Activated T-cell treated with anti-CD3 and anti-CD28 coated beads, Interleukin-2, amount 50 U/mL, for 24 hours (primary cell): ENCODE measurements at regions not wholly inside any gene's neighbourhood (a gene's known extent, or its start where the extent isn't known, plus 50 kb on each side); places are given as distances from the start of the nearest gene placed in this dataset.

Experiments
- DNase-seq: peaks from one replicate; pipeline ENCODE4 v3.0.0-alpha.2; 2020
- H3K27ac Mint-ChIP-seq: 2 replicates; pipeline ENCODE4 v1.8.0; 2020; ENCODE audit warnings: mild to moderate bottlenecking, mixed read lengths
- H3K27me3 Mint-ChIP-seq: 2 replicates; pipeline ENCODE4 v1.8.0; 2020; ENCODE audit warnings: mixed read lengths
- H3K36me3 Mint-ChIP-seq: 2 replicates; pipeline ENCODE4 v1.8.0; 2020; ENCODE audit warnings: low read depth, mixed read lengths
- H3K4me1 Mint-ChIP-seq: 2 replicates; pipeline ENCODE4 v1.8.0; 2020; ENCODE audit warnings: low read depth, mixed read lengths
- H3K4me3 Mint-ChIP-seq: 2 replicates; pipeline ENCODE4 v1.8.0; 2020; ENCODE audit warnings: mild to moderate bottlenecking, moderate library complexity, mixed read lengths
- H3K9me3 Mint-ChIP-seq: 2 replicates; pipeline ENCODE4 v1.8.0; 2020; ENCODE audit warnings: mixed read lengths

DNA sequence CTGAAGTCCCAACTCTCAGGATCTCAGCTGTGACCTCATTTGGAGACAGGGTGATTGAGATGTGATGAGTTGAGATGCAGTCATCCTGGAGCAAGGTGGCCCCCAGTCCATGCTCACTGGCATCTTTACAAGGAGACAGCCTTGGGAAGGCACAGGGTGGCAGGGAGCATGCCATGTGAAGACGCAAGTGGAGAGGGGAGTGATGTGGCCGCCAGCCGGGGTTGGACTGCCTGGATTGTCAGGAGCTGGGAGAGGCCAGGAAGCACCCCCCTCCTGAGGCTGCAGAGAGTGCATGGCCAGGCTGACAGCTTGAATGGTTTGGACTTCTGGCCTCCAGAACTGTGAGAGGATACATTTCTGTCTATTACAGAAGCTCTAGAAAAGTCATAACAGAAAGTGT lies 194.4 kb downstream of the UQCRFS1 start:
- no peak overlapping the region for H3K4me3 Mint-ChIP-seq

DNA sequence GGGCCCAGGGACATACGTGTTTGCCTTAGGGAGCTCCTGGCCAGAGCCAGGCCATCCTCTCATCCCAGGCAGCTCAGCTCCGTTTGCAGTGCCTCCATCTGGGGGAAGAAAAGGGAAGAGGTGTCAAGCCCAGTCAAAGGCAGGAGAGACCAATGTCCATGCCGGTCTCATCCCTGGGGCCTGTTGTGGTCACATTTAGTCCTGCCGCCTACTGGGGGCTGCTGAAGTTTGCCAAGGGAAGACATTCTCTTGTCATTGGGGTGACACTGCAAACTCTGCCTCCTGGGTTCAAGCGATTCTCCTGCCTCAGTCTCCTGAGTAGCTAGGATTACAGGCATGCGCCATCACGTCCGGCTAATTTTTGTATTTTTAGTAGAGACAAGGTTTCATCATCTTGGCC lies 195.2 kb downstream of the UQCRFS1 start:
- H3K9me3 Mint-ChIP-seq, result no peaks in the 10 kb centered on the region
- no peak overlapping the region for H3K27ac Mint-ChIP-seq
- peaks cover 6% of the 10 kb centered on the region for H3K27me3 Mint-ChIP-seq
- DNase-seq, result no peak
- H3K36me3 Mint-ChIP-seq, result no peaks in the 10 kb centered on the region
- H3K4me3 Mint-ChIP-seq, result no peak overlapping the region
- no peaks in the 10 kb centered on the region for H3K4me1 Mint-ChIP-seq

More for the DNA sequence above, 194.4 kb downstream of the UQCRFS1 start:
- peaks cover 6% of the 10 kb centered on the region for H3K27me3 Mint-ChIP-seq
- H3K4me1 Mint-ChIP-seq, result no peaks in the 10 kb centered on the region
- H3K36me3 Mint-ChIP-seq, result no peaks in the 10 kb centered on the region
- DNase-seq, result no peak
- H3K9me3 Mint-ChIP-seq, result no peaks in the 10 kb centered on the region
- no peak overlapping the region for H3K27ac Mint-ChIP-seq

DNA sequence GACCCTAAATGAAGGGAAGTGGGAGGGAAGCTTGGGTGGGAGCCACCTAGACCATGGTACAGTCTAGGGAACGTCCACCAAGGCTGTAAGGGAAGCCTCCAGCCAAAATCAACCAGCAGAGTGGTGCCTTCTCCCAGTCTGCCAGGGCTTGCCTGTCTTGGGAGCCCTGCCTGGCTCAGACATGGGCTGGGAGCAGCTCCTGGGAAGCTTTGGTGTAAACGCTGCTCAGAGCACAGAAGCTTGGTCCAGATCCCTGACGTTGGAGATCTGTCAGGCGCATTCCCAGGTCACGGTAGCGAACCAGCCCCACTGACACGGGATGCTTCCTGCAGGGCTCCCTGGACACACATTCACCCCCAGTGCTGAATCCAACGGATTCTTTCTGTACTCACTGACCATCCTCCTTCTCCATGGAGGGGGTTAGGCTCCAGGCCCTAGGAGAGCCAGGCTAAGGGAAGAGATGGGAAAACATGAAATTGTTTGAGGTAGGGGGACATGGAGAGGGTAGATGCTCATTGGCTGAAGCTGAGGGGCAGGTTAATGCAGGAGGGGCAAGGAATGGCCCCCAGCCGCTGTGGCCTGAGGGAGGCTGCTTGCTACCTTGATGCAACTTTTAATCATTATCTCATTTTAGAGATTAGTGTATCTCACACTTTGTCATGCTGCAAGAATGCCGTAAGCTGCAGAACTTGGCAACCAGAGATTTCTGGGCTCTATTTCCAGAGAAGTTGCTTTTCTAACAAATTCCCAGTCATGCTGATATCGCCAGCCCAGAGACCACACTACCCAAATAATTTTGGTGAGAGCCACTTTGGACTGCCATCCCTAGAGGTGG lies 195.8 kb downstream of the UQCRFS1 start:
- H3K4me1 Mint-ChIP-seq, result no peaks in the 10 kb centered on the region
- no peak overlapping the region for H3K4me3 Mint-ChIP-seq
- H3K27me3 Mint-ChIP-seq, result peaks cover 6% of the 10 kb centered on the region
- DNase-seq, result no peak
- H3K27ac Mint-ChIP-seq, result no peak overlapping the region
- H3K36me3 Mint-ChIP-seq, result no peaks in the 10 kb centered on the region
- no peaks in the 10 kb centered on the region for H3K9me3 Mint-ChIP-seq

DNA sequence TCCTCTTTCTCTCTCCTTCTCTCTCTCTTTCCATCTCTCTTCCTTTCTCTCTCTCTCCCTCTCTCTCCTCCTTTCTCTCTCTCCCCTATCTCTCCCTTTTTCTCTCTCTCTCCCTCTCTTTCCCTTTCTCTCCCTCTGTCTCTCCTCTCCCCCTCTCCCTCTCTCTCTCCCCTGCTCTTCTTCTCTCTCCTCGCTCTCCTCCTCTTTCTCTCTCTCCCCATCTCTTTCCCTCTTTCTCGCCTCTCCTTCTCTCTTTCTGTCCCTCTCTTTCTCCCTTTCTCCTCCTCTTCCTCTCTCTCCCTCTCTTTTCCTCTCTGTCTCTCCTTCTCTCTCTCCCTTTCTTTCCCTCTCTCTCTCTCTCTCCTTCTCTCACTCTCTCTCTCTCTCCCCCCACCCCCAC lies 196.6 kb downstream of the UQCRFS1 start:
- Mint-ChIP-seq H3K9me3 (no peaks in the 10 kb centered on the region), H3K4me3 (no peak overlapping the region), H3K27me3 (peaks cover 6% of the 10 kb centered on the region), H3K36me3 (no peaks in the 10 kb centered on the region), H3K4me1 (no peaks in the 10 kb centered on the region), H3K27ac (no peak overlapping the region)
- DNase-seq, result no peak

DNA sequence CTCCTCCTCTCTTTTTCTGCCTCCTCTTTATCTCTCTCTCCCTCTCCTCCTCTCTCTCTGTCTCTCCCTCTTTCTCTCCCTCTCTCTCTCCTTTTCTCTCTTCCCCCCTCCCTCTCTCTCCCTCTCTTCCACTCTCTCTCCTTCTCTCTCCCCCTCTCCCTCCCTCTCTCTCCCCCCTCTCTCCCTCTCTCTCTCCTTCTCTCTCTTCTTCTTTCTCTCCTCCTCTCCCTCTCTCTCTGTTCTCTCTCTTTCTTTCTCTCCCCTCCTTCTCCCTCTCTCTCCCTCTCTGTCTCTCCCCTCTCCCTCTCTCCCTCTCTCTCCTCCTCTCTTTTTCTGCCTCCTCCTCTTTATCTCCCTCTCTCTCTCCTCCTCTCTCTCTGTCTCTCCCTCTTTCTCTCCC lies 197.4 kb downstream of the UQCRFS1 start:
- Mint-ChIP-seq H3K27me3 (peaks cover 6% of the 10 kb centered on the region), H3K27ac (no peak overlapping the region), H3K36me3 (no peaks in the 10 kb centered on the region), H3K9me3 (no peaks in the 10 kb centered on the region), H3K4me3 (no peak overlapping the region), H3K4me1 (no peaks in the 10 kb centered on the region)
- no peak for DNase-seq

DNA sequence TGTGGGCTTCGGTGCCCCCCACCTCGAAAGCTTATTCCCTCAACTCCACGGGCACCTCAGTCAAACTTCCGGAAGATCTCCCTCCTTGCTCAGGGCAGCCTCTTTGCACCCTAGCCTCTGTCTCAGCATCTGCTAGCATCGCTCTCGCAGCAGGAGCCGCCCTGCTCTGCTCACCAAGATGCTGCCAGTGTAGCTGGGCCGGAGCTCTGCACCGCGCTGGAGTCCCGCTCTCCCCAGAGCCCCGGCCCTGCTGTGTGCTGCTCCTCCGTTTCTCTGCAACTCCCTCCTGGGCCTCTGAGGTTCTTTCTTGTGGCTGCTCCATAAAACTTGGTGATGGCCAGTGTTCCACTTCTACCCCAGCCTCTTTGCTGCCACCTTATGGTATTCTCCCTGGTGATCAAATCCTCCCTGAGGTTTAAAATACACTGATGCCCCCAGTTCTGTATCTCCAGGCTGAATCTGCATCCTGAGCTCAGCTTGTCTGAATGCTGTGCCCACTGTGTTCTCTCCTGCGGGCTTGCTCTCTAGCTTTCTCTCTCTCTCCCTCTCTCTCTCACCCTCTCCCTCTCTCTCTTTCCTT lies 198.0 kb downstream of the UQCRFS1 start:
- Mint-ChIP-seq H3K36me3 (no peaks in the 10 kb centered on the region), H3K4me1 (no peaks in the 10 kb centered on the region), H3K27ac (no peak overlapping the region), H3K4me3 (no peak overlapping the region), H3K27me3 (peaks cover 6% of the 10 kb centered on the region), H3K9me3 (no peaks in the 10 kb centered on the region)
- DNase-seq, result no peak

DNA sequence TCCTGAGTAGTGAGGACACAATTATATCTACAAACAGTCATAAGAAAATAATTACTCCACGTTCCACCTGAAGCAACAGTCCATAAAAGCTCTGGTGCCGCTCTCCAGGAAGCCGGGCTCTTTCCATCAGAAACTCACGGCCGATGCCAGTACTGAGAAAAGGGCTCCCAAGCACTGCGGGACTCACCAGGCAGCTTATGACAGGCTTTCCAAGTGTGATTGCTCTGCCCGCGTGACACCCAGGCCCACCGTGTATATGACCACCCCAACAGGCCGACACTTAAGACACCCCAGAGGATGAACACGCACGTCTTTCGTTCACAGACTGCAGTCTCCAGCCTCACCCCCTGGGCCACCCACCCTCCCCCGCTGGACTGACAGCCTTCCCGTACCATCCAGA lies 199.0 kb downstream of the UQCRFS1 start:
- no peak for DNase-seq
- Mint-ChIP-seq H3K27me3 (peaks cover under 1% of the 10 kb centered on the region), H3K4me1 (no peaks in the 10 kb centered on the region), H3K4me3 (no peak overlapping the region), H3K36me3 (no peaks in the 10 kb centered on the region), H3K9me3 (no peaks in the 10 kb centered on the region), H3K27ac (no peak overlapping the region)

DNA sequence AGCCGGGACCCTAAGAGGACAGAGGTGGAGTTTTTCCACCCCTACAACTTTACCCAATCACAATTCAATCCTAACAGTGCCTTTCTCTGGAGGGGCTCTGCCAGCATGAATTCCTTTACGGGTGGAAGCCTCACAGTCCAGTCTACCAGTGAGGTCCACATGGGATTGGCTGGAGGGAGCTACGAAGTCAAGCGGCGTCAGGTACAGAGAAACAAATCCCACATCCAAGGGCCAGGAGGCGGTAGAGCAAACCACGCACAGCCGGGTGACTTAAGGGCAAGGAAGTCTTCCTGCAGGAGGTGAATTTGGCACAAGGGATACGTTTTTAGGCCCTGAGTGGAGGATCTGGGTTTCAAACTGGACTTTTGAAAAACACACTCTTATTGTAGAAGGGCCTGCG lies 199.6 kb downstream of the UQCRFS1 start:
- Mint-ChIP-seq H3K4me1 (no peaks in the 10 kb centered on the region), H3K36me3 (no peaks in the 10 kb centered on the region), H3K27me3 (no peaks in the 10 kb centered on the region), H3K4me3 (no peak overlapping the region), H3K27ac (no peak overlapping the region), H3K9me3 (no peaks in the 10 kb centered on the region)
- no peak for DNase-seq

DNA sequence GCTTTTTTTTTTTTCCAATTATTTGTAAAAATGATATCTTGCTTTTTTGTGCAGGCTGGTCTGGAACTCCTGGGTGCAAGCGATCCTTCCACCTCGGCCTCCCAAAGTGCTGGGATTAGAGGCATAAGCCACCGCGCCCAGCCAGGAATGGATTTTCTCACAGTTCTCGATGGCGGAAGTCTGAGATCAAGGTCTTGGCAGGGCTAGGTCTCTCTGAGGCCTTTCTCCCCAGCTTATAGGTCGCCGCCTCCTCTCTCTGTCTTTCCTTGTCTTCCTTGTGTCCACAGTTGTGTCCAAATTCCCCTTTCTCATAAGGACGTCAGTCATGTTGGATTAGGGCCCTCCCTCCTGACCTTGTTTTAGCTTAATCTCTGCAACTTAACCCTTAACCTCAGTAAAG lies 200.5 kb downstream of the UQCRFS1 start:
- DNase-seq, result no peak
- Mint-ChIP-seq H3K36me3 (no peaks in the 10 kb centered on the region), H3K4me3 (no peak overlapping the region), H3K27ac (no peak overlapping the region), H3K4me1 (no peaks in the 10 kb centered on the region), H3K27me3 (no peaks in the 10 kb centered on the region), H3K9me3 (no peaks in the 10 kb centered on the region)

DNA sequence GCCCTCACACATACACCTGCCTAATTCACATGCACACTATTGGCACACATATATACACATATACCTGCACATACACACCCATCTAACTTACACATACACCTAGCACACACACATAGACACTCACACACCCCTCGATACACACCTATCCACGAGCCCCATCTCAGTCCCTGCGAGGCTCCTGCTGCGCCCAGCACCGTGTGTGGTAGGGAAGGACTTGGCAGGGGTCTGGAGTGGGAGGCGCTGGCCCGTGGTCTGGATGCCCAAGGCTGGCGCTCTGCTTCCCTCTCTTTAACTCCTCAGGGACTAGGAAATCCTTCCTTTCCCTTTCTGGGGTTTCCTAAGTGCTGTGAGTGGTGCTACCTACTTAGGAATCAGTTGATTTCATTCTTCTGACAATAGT lies 202.7 kb downstream of the UQCRFS1 start:
- no peak overlapping the region for H3K27ac Mint-ChIP-seq
- no peaks in the 10 kb centered on the region for H3K27me3 Mint-ChIP-seq
- no peaks in the 10 kb centered on the region for H3K36me3 Mint-ChIP-seq
- no peaks in the 10 kb centered on the region for H3K4me1 Mint-ChIP-seq
- no peak for DNase-seq
- no peaks in the 10 kb centered on the region for H3K9me3 Mint-ChIP-seq
- H3K4me3 Mint-ChIP-seq, result no peak overlapping the region

DNA sequence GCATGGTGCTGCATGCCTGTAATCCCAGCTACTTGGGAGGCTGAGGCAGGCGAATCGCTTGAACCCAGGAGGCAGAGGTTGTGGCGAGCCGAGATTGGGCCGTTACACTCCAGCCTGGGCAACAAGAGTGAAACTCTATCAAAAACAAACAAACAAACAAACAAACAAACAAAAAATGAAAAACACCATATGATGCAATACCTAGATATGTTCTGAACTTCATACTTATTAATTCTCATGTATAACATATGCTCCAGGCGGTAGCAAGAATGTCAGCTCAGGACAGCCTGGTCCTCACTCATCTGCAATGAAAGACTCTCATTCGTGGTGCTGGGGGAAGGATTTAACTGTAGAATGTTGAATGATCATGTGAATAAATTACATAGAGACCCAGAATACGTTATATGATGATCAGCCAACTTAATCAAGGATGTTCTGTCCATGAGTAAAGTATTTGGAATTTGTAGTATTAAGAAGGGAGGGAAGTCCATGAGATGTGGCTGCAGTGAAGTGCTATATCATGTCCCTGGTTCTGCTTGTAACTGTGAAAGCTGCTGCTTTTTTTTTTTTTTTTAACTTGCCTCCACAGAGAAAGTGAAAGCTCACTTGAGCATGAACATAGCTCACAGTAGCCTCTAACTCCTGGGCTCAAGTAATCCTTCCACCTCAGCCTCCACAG lies 206.8 kb downstream of the UQCRFS1 start:
- Mint-ChIP-seq H3K4me3 (no peak overlapping the region), H3K4me1 (no peaks in the 10 kb centered on the region), H3K27ac (no peak overlapping the region), H3K9me3 (no peaks in the 10 kb centered on the region), H3K27me3 (no peaks in the 10 kb centered on the region), H3K36me3 (no peaks in the 10 kb centered on the region)
- DNase-seq, result no peak

DNA sequence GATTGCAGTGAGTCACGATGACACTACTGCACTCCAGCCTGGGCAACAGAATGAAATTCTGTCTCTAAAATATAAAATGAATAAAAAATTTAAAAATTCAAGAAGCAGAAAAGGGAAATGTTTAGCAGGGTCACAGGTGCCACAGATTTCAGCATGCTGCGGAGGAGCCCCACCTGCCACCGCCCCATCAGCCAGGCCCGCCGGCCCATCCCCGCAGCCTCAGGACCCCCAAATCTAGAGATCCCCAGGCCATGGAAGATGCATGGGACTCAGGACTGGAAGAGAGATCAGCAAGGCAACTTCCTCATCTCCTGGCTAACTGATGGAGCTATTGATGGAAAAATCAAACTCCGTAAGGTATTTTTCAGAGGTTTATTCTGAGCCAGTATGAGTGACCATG lies 208.2 kb downstream of the UQCRFS1 start:
- Mint-ChIP-seq H3K4me1 (no peaks in the 10 kb centered on the region), H3K4me3 (no peak overlapping the region), H3K36me3 (no peaks in the 10 kb centered on the region), H3K27ac (no peak overlapping the region), H3K9me3 (no peaks in the 10 kb centered on the region), H3K27me3 (no peaks in the 10 kb centered on the region)
- no peak for DNase-seq

DNA sequence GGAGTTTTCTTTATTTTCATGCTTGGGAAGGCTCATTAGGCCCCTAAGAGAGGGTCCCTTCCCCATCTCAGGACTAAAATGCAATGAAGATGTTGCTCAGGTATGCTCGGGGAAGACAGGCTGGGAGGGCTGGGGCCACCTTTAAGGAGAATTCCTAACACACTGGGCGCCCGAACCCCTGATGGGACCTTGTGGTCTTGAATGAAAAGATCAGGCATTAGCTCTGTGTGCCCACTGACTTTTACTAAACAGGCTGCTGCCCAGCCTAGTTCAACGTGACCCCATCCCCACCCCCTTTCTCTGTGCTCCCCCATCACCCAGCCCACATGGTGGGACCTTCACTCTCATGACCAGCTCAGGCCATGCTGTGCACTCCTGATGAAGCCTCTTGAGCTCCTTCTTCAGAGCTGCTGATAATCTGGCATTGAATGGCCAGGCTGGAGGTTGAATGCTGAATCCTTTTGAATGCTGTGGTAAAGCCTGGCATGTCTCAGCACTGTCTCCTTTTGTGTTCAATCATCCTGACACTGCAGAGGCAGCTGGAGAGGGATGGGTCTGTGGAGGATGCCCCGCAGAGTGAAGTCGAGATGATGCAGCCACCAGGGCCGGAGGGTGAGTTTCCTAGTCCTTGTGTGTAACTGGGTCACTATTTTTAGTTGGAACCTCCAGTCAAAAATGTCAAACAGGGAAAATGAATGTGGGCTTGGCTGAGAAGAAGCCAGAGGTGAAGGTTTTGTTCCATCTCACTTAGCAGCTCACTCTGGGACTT lies 209.1 kb downstream of the UQCRFS1 start:
- no peaks in the 10 kb centered on the region for H3K4me1 Mint-ChIP-seq
- no peaks in the 10 kb centered on the region for H3K36me3 Mint-ChIP-seq
- no peak for DNase-seq
- peaks cover 5% of the 10 kb centered on the region for H3K27me3 Mint-ChIP-seq
- H3K9me3 Mint-ChIP-seq, result peaks cover 5% of the 10 kb centered on the region
- no peak overlapping the region for H3K27ac Mint-ChIP-seq
- H3K4me3 Mint-ChIP-seq, result no peak overlapping the region

DNA sequence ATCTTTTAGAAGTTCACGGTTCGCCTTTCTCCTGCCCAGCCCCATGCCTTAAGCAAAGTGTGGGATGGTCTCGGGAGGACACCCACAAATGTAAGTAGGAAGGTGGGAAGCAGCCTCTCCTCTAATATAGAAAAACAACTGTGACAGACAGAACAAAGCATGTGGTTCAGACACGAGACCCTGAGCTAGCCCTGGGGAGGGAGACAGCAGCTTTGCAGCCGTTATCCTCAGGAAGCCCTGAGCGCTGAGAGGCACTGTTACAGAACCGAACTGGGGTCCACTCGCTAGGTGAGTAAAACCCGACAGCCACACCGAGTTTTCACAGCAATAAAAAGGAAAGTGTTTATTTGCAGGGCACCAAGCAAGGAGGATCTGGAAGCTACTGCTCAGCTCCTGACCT lies 210.6 kb downstream of the UQCRFS1 start:
- Mint-ChIP-seq H3K27ac (no peak overlapping the region), H3K4me1 (no peaks in the 10 kb centered on the region), H3K27me3 (peaks cover 5% of the 10 kb centered on the region), H3K36me3 (no peaks in the 10 kb centered on the region), H3K9me3 (peaks cover 16% of the 10 kb centered on the region), H3K4me3 (no peak overlapping the region)
- no peak for DNase-seq
